OCI-LY1 (cell line): ENCODE measurements at regions not wholly inside any gene's neighbourhood (a gene's known extent, or its start where the extent isn't known, plus 50 kb on each side); places are given as distances from the start of the nearest gene placed in this dataset.

Source experiments
- H2AFZ ChIP-seq: fragments of 200-600 bp; sonication (generic), shearing (Covaris generic); 2 replicates; pipeline ENCODE4 v1.6.0; 2014; ENCODE audit warnings: antibody characterized with exemption, mild to moderate bottlenecking, low read length
- H3F3A ChIP-seq: fragments of 200-600 bp; sonication (generic), shearing (Covaris generic); 2 replicates; pipeline ENCODE4 v1.6.0; 2014; ENCODE audit warnings: mild to moderate bottlenecking, antibody characterized with exemption, low read length, moderate library complexity; ENCODE audit not compliant: insufficient read depth
- H3K27ac ChIP-seq: fragments of 200-600 bp; sonication (generic); 2 replicates; pipeline ENCODE4 v1.5.1; 2014; ENCODE audit warnings: low read length, mixed run types, mild to moderate bottlenecking, low read depth; ENCODE audit not compliant: poor library complexity, severe bottlenecking
- H3K27me3 ChIP-seq: fragments of 200-600 bp; sonication (generic); 2 replicates; pipeline ENCODE4 v1.6.0; 2014; ENCODE audit warnings: antibody characterized with exemption, mild to moderate bottlenecking, low read length, moderate library complexity; ENCODE audit not compliant: insufficient read depth
- H3K36me3 ChIP-seq: fragments of 200-600 bp; sonication (generic); 2 replicates; pipeline ENCODE4 v1.6.1; 2014; ENCODE audit warnings: mild to moderate bottlenecking, antibody characterized with exemption, low read length, moderate library complexity, mixed read lengths; ENCODE audit not compliant: insufficient read depth
- H3K4me1 ChIP-seq: fragments of 200-600 bp; sonication (generic); 2 replicates; pipeline ENCODE4 v1.5.1; 2014; ENCODE audit warnings: mild to moderate bottlenecking, low read length, moderate library complexity; ENCODE audit not compliant: insufficient read depth, severe bottlenecking
- H3K4me2 ChIP-seq: fragments of 200-600 bp; sonication (generic), shearing (Covaris generic); 2 replicates; pipeline ENCODE4 v1.6.1; 2014; ENCODE audit warnings: low read length
- H3K4me3 ChIP-seq: fragments of 200-600 bp; sonication (generic); 2 replicates; pipeline ENCODE4 v1.5.1; 2014; ENCODE audit warnings: low read length, low read depth, mild to moderate bottlenecking, mixed read lengths; ENCODE audit not compliant: poor library complexity, severe bottlenecking
- H3K79me2 ChIP-seq: fragments of 200-600 bp; shearing (Covaris generic); 2 replicates; pipeline ENCODE4 v1.6.1; 2016; ENCODE audit warnings: mixed run types, low read length, mixed read lengths; ENCODE audit not compliant: insufficient read depth
- H3K9ac ChIP-seq: fragments of 200-600 bp; sonication (generic), shearing (Covaris generic); 2 replicates; pipeline ENCODE4 v1.6.1; 2014; ENCODE audit warnings: mild to moderate bottlenecking, low read length, mixed read lengths
- H3K9me2 ChIP-seq: fragments of 200-600 bp; sonication (generic), shearing (Covaris generic); 2 replicates; pipeline ENCODE4 v1.6.1; 2014; ENCODE audit warnings: low read depth, mild to moderate bottlenecking, low read length, mixed read lengths
- H3K9me3 ChIP-seq: fragments of 200-600 bp; shearing (Covaris generic); 2 replicates; pipeline ENCODE4 v1.6.1; 2014; ENCODE audit warnings: low read length, mixed read lengths
- H4K20me1 ChIP-seq: fragments of 200-600 bp; sonication (generic), shearing (Covaris generic); 2 replicates; pipeline ENCODE4 v1.6.0; 2016; ENCODE audit warnings: mild to moderate bottlenecking, low read length; ENCODE audit not compliant: insufficient read depth
- EZH2 ChIP-seq: fragments of 200-600 bp; sonication (generic), shearing (Covaris generic); IDR thresholded peaks from 2 replicates; pipeline ENCODE4 v1.8.0; 2017; ENCODE audit warnings: borderline replicate concordance, mixed run types, mild to moderate bottlenecking, antibody characterized with exemption, low read length, moderate library complexity, mixed read lengths
- TF ChIP-seq, protein P1 (sequence below): fragments of 200-600 bp; sonication (generic), shearing (Covaris generic); IDR thresholded peaks from 2 replicates; pipeline ENCODE4 v1.5.1; 2017; ENCODE audit warnings: mild to moderate bottlenecking, antibody characterized with exemption, low read length, moderate library complexity, mixed read lengths

GRCh38 chr14:40099316-40099715 lies 667.1 kb upstream of the FBXO33 start:
- H3F3A ChIP-seq, result no peaks in the 10 kb centered on the region
- H3K27ac ChIP-seq, result peak overlapping the region; percentile 73
- peak overlapping the region; percentile 29 for H3K4me2 ChIP-seq
- H3K27me3 ChIP-seq, result no peaks in the 10 kb centered on the region
- H2AFZ ChIP-seq, result peak overlapping the region; percentile 85; the same call in 1 of the 2 replicates
- H3K9me3 ChIP-seq, result peaks cover 3% of the 10 kb centered on the region; the same call in 1 of the 2 replicates
- no peaks in the 10 kb centered on the region for H4K20me1 ChIP-seq
- H3K4me3 ChIP-seq, result no peak overlapping the region
- no peaks in the 10 kb centered on the region for H3K36me3 ChIP-seq
- no peaks in the 10 kb centered on the region for H3K79me2 ChIP-seq
- no peak for TF ChIP-seq EZH2
- TF ChIP-seq, protein P1, sequence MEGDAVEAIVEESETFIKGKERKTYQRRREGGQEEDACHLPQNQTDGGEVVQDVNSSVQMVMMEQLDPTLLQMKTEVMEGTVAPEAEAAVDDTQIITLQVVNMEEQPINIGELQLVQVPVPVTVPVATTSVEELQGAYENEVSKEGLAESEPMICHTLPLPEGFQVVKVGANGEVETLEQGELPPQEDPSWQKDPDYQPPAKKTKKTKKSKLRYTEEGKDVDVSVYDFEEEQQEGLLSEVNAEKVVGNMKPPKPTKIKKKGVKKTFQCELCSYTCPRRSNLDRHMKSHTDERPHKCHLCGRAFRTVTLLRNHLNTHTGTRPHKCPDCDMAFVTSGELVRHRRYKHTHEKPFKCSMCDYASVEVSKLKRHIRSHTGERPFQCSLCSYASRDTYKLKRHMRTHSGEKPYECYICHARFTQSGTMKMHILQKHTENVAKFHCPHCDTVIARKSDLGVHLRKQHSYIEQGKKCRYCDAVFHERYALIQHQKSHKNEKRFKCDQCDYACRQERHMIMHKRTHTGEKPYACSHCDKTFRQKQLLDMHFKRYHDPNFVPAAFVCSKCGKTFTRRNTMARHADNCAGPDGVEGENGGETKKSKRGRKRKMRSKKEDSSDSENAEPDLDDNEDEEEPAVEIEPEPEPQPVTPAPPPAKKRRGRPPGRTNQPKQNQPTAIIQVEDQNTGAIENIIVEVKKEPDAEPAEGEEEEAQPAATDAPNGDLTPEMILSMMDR, result no peak
- H3K9me2 ChIP-seq, result no peaks in the 10 kb centered on the region
- H3K9ac ChIP-seq, result peak overlapping the region; percentile 40; the same call in 1 of the 2 replicates
- peaks cover 26% of the 10 kb centered on the region for H3K4me1 ChIP-seq

GRCh38 chr14:40098468-40098867 lies 666.2 kb upstream of the FBXO33 start:
- Histone ChIP-seq H3K27ac (peak overlapping the region; percentile 73), H3K9me3 (peaks cover 3% of the 10 kb centered on the region; the same call in 1 of the 2 replicates)
- TF ChIP-seq, protein P1, result no peak
- no peak for TF ChIP-seq EZH2

DNA sequence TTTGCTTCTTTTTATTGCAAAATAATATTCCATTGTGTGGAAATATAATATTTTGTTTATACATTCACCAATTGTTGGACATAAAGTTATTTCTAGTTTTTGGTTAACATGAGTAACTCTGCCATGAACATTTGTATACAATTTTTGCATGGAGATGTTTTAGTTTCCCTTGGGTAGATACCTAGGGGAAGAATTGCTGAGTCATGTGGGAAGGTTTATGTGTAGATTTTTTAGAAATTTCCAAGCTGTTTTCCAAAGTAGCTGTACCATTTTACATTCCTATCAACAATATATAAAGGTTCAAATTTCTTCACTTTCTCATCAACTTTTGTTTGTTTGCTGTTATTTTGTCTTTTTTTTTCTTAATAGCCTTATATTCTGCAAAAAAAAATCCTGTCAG lies 664.7 kb upstream of the FBXO33 start:
- Histone ChIP-seq H3K79me2 (no peaks in the 10 kb centered on the region), H3K4me2 (no peak overlapping the region), H3K9me3 (peaks cover 3% of the 10 kb centered on the region; the same call in 1 of the 2 replicates), H3K9me2 (no peaks in the 10 kb centered on the region), H4K20me1 (no peaks in the 10 kb centered on the region), H2AFZ (no peak overlapping the region), H3K4me3 (no peak overlapping the region), H3K27me3 (no peaks in the 10 kb centered on the region), H3F3A (no peaks in the 10 kb centered on the region), H3K36me3 (no peaks in the 10 kb centered on the region), H3K9ac (no peak overlapping the region), H3K27ac (no peak overlapping the region), H3K4me1 (peaks cover 26% of the 10 kb centered on the region)
- TF ChIP-seq, protein P1, result no peak
- no peak for TF ChIP-seq EZH2

More at GRCh38 chr14:40098468-40098867, 666.2 kb upstream of the FBXO33 start:
- Histone ChIP-seq H3K27me3 (no peaks in the 10 kb centered on the region), H3K9me2 (no peaks in the 10 kb centered on the region), H3K79me2 (no peaks in the 10 kb centered on the region), H3K4me2 (no peak overlapping the region), H3K9ac (no peak overlapping the region), H3F3A (no peaks in the 10 kb centered on the region), H4K20me1 (no peaks in the 10 kb centered on the region), H3K36me3 (no peaks in the 10 kb centered on the region), H3K4me3 (no peak overlapping the region), H2AFZ (no peak overlapping the region), H3K4me1 (peaks cover 26% of the 10 kb centered on the region)
